ENCODE measurements at regions not wholly inside any gene's neighbourhood (a gene's known extent, or its start where the extent isn't known, plus 50 kb on each side); places are given as distances from the start of the nearest gene placed in this dataset.

DNA sequence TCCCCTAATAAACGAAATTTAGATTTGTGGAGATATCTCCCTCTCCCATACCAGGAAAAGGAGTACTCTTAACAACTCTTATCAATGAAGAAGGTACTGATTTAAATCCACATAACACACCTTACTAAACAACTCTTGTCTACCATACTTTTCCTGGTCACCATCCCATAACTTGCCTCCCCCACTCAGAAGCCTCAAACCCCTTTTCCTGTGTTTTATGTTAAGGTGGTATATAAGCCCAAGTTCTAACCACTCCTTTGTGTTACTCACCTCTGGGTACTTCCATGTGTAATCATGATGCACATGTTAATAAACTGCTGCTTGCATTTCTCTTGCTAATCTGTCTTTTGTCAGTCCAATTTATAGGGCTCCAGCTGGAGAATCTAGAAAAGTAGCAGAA lies 330.7 kb downstream of the CD83 start:
- DNase-seq (no peak), ATAC-seq (no peak)
- TF ChIP-seq, protein P1, sequence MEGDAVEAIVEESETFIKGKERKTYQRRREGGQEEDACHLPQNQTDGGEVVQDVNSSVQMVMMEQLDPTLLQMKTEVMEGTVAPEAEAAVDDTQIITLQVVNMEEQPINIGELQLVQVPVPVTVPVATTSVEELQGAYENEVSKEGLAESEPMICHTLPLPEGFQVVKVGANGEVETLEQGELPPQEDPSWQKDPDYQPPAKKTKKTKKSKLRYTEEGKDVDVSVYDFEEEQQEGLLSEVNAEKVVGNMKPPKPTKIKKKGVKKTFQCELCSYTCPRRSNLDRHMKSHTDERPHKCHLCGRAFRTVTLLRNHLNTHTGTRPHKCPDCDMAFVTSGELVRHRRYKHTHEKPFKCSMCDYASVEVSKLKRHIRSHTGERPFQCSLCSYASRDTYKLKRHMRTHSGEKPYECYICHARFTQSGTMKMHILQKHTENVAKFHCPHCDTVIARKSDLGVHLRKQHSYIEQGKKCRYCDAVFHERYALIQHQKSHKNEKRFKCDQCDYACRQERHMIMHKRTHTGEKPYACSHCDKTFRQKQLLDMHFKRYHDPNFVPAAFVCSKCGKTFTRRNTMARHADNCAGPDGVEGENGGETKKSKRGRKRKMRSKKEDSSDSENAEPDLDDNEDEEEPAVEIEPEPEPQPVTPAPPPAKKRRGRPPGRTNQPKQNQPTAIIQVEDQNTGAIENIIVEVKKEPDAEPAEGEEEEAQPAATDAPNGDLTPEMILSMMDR (IDR thresholded peaks at IDR 0.05), result no peak
- H3K4me3 ChIP-seq, result no peak overlapping the region
- H3K27me3 ChIP-seq, result no peaks in the 10 kb centered on the region
- intact Hi-C loops (cut with DNase I), result loop anchor here in 1 of 10 donors (10.0 kb wide), 1 partner anchor 437 kb away; no protein-coding TSS in a partner anchor
- peaks cover 5 to 21% (median 14%) of the 10 kb centered on the region in 9 donors for H3K4me1 ChIP-seq
- no peaks in the 10 kb centered on the region for H3K36me3 ChIP-seq
- peaks cover 0 to 9% (median 0%) of the 10 kb centered on the region in 11 donors for H3K9me3 ChIP-seq
- WGBS, 2 donors, result 96 to 97% methylated on average over 1 of the region's 1 CpG
- H3K27ac ChIP-seq, result no peak overlapping the region

- H3K27ac ChIP-seq, result peak overlapping the region in 4 of 10 donors; percentile 4 to 49 (median 26)
- ATAC-seq, result peak in 5 of 8 donors; percentile 11 to 52 (median 22)
- 47 to 50% methylated on average over 12 of the region's 12 CpGs for WGBS, 2 donors
Measured at GRCh38 chr6:14450133-14450504, 332.5 kb downstream of the CD83 start.

GRCh38 chr6:14450578-14450977 lies 333.0 kb downstream of the CD83 start:
- Histone ChIP-seq H3K36me3 (no peaks in the 10 kb centered on the region), H3K4me1 (peaks cover 3 to 40% (median 29%) of the 10 kb centered on the region in 9 donors), H3K4me3 (no peak overlapping the region), H3K27me3 (no peaks in the 10 kb centered on the region), H3K27ac (no peak overlapping the region), H3K9me3 (peaks cover 0 to 9% (median 0%) of the 10 kb centered on the region in 11 donors)
- no peak for ATAC-seq
- TF ChIP-seq, protein P1 (IDR thresholded peaks at IDR 0.05), result no peak
- DNase-seq, result no peak
- intact Hi-C loops (cut with DNase I), result no loop called here
- 85 to 90% methylated on average over 6 of the region's 6 CpGs for WGBS, 2 donors

More at GRCh38 chr6:14450133-14450504, 332.5 kb downstream of the CD83 start:
- Histone ChIP-seq H3K36me3 (no peaks in the 10 kb centered on the region), H3K27me3 (no peaks in the 10 kb centered on the region), H3K9me3 (peaks cover 0 to 9% (median 0%) of the 10 kb centered on the region in 11 donors), H3K4me3 (no peak overlapping the region), H3K4me1 (peaks cover 3 to 35% (median 24%) of the 10 kb centered on the region in 9 donors)
- no peak for DNase-seq
- intact Hi-C loops (cut with DNase I), result no loop called here
- TF ChIP-seq, protein P1 (IDR thresholded peaks at IDR 0.05), result no peak

- H3K27ac ChIP-seq, result no peak overlapping the region
- H3K9me3 ChIP-seq, result peaks cover 0 to 9% (median 0%) of the 10 kb centered on the region in 11 donors
- WGBS, 2 donors, result 96 to 98% methylated on average over 9 of the region's 9 CpGs
- intact Hi-C loops (cut with DNase I), result no loop called here
- H3K4me3 ChIP-seq, result no peak overlapping the region
- DNase-seq (no peak), ATAC-seq (no peak)
- TF ChIP-seq, protein P1 (IDR thresholded peaks at IDR 0.05), result no peak
- no peaks in the 10 kb centered on the region for H3K36me3 ChIP-seq
- no peaks in the 10 kb centered on the region for H3K27me3 ChIP-seq
- peaks cover 7 to 51% (median 33%) of the 10 kb centered on the region in 9 donors for H3K4me1 ChIP-seq
Measured at GRCh38 chr6:14451594-14452374, 334.2 kb downstream of the CD83 start.
